ENCODE measurements at regions not wholly inside any gene's neighbourhood (a gene's known extent, or its start where the extent isn't known, plus 50 kb on each side); places are given as distances from the start of the nearest gene placed in this dataset.

GRCh38 chr10:28811639-28812349 lies 134.5 kb downstream of the BAMBI start:
- DNase-seq (ENCODE audit: low read depth in 2 of 2) = no peak

DNA sequence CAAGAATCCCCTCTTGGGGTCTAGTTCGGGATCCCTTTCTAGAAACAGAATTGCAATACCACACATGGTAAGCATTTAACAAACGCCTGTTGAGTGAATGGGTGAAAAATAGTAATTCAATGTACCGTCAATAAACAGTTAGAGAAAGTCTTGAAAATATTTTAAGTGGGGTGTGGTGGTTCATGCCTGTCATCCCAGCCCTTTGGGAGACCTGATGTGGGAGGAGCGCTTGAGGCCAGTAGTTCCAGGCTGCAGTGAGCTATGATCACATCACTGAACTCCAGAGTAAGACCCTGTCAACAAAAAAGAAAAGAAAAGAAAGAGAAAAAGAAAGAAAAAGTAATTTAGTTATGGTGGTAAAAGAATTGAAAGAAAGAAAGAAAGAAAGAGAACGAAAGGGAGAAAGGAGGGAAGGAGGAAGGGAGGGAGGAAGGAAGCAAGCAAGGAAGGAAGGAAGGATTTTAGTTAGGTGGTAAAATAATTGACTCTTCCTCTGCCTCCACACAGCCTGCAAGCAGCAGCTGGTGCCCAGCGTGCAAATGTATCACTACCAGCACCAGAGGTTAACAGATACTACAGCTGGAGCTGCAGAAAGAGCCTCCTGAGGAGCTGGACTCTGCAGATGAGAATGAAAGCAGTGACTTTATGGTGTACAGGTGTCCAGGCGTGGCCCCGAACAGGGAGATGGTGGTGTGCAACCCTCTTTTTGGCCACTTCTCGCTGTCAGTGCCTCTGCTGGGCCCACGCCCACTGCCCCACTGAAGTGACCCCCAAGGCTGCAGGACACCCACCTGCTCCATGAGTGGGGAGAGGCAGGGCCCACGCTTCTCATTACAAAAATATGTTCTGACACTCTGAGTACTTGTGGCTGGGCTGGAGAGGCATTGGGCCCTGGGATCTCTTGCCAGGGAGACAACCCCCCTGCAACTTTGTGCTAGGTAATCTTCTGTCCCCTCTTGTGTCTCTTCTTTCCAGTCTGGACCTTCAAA lies 135.4 kb downstream of the BAMBI start:
- no peak for DNase-seq (ENCODE audit: low read depth in 2 of 2)

GRCh38 chr10:28815681-28816080 lies 138.4 kb downstream of the BAMBI start:
- DNase-seq (ENCODE audit: low read depth in 2 of 2) = no peak

GRCh38 chr10:28822719-28823464 lies 145.6 kb downstream of the BAMBI start:
- DNase-seq (ENCODE audit: low read depth in 2 of 2) = no peak

DNA sequence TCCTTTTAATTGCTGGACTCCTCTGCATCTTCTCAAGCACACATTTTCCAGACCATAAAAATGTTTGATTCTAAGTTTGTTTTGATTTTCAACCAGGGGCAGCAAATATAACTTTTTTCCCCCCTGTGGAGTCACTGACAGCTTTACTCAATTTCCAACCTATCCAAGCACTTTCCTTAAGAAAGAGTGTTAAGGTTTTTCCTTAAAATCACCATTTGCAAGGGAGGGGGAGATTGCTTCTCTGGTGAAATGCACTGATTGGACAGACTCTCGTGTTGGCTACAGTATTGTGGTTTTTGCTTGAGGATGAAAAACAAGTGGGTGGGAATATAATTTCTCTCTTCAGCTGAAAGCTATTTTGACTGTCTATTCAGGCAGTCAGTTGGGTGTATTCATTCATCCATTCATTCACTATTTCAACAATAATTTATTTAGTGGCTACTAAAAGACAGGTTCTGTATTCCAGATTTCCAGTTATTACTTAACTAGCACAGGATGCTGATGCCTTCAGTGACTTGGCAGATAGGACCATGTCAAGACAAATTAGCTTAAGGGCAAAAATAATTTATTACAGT lies 146.3 kb downstream of the BAMBI start:
- no peak for DNase-seq (ENCODE audit: low read depth in 2 of 2)

GRCh38 chr10:28833313-28833712 lies 156.0 kb downstream of the BAMBI start:
- no peak for DNase-seq (ENCODE audit: low read depth in 2 of 2)

- DNase-seq (ENCODE audit: low read depth in 2 of 2) = no peak
Observed at GRCh38 chr10:28836435-28836743, 159.1 kb downstream of the BAMBI start.

- DNase-seq (ENCODE audit: low read depth in 2 of 2) = no peak
Observed at GRCh38 chr10:28837613-28838390, 160.5 kb downstream of the BAMBI start.

- DNase-seq (ENCODE audit: low read depth in 2 of 2) = no peak
Observed at GRCh38 chr10:28838908-28839307, 161.6 kb downstream of the BAMBI start.

DNA sequence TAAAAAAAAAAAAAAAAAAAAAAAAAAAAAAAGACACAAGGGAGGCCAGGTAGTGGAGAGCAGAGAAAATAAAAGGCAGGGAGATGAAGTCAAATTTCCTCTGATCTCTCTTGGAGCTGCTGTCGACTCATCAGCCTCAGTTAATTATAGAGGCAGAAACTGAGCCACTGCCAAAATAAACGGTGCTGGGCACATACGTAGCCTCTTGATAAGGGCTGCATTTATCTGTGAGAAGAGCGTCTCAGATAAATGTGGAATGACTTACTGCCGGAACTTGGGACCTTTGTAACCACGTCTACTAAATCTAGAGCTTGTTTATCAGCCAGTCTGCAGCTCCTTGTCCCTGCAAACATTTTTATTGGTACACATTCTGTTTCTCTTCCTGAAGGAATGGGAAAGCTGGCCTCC lies 162.3 kb downstream of the BAMBI start:
- no peak for DNase-seq (ENCODE audit: low read depth in 2 of 2)

- no peak for DNase-seq (ENCODE audit: low read depth in 2 of 2)
Observed at GRCh38 chr10:28840202-28840601, 162.9 kb downstream of the BAMBI start.

DNA sequence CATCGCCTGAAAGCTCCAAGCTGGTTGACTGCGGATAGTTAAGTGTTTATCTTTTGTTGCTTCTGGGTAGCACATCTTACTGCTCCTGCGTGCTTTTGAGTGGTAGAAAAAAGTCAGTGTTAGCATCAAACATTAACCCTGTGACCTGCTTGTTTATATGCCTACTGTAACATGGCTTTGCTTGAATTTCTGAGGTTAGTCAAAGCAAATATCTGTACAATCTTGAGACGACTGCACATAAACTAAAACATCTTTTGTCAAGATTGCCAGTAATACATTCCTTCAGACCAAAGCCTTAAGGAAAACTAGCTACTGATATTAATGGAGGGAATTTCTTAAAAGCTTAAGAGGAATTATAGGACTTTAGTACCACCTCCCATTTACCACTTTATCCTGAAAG lies 163.7 kb downstream of the BAMBI start:
- no peak for DNase-seq (ENCODE audit: low read depth in 2 of 2)

GRCh38 chr10:28841625-28842024 lies 164.3 kb downstream of the BAMBI start:
- no peak for DNase-seq (ENCODE audit: low read depth in 2 of 2)

DNA sequence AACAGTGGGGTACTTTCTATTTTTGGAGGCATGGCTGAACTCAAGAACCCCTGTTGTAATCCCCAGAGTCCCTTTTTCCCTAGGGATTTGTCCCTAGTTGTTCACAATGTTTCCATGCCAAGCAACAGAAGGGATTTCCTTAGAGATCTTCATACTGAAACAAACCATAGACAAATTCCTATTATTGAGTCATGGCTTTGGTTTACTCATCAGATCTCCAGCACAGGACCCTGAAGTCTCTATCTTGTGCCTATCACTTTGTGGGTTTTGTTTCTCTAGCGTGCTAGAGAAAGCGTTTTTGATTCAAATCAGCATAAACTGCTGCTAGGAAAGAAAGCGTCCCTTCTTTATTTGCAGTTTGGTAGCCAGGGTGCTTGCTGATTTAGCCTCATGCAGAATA lies 165.0 kb downstream of the BAMBI start:
- no peak for DNase-seq (ENCODE audit: low read depth in 2 of 2)

DNA sequence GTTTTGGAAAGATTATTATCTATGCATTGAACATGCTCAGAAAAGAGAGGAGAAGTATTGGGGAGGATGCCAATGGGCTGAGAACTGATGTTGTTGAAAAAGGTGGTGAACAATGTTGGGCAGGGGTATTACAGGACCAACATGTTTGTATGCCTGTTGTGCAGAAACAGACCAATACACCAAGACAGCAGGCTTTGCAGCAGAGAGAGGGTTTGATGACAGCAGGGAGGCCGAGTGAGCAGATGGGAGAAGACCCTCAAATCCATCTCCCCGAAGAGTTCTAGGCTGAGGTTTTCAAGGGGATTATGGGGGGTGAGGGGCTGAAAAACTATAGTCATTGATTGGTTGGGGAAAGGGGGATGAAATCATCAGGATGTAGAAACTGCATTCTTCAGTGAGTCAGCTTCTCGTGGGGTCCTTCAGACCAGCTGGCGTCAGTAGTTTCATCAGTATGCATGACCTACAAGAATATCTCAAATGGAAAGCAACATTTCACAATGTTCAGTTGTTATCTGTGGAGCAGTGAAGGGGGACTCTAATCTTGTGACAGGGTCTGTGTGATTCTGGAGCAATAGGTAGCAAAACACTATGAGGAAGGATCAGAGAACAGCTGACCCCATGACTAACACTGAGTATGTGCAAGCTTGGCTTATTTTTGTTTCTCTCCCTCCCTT lies 167.8 kb downstream of the BAMBI start:
- no peak for DNase-seq (ENCODE audit: low read depth in 2 of 2)

DNA sequence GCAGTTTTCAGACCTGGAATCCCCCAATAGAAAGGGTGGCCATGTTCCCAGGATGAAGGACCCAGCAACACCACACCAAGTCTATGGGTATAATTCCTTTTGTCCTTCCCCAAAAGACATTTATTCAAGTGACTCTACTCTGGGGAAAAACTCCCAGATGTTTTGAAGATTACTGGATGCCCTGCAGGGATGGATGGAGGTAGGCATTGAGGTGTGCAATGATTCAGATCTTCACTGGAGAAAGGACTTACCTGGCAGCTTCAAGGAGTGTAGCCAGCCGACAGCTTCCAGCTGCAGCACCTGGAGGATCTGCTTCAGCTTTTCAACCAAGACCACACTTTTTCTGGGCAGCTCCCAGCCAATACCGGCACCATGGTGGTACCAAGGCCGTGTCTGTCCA lies 172.0 kb downstream of the BAMBI start:
- no peak for DNase-seq (ENCODE audit: low read depth in 2 of 2)

GRCh38 chr10:28849821-28850220 lies 172.5 kb downstream of the BAMBI start:
- no peak for DNase-seq (ENCODE audit: low read depth in 2 of 2)

- no peak for DNase-seq (ENCODE audit: low read depth in 2 of 2)
Observed at GRCh38 chr10:28850784-28851183, 173.5 kb downstream of the BAMBI start.

GRCh38 chr10:28853195-28853594 lies 175.9 kb downstream of the BAMBI start:
- no peak for DNase-seq (ENCODE audit: low read depth in 2 of 2)

- DNase-seq (ENCODE audit: low read depth in 2 of 2) = no peak
Observed at GRCh38 chr10:28857164-28857563, 179.8 kb downstream of the BAMBI start.

- no peak for DNase-seq (ENCODE audit: low read depth in 2 of 2)
Observed at GRCh38 chr10:28858646-28859045, 181.3 kb downstream of the BAMBI start.

Data from stimulated activated CD4-positive, alpha-beta T cell treated with anti-CD3 and anti-CD28 coated beads, Interleukin-1b, Interleukin-23, amount 100 ng/mL, for 1 hour (primary cell).